HG02798 (cell line): ENCODE measurements at regions not wholly inside any gene's neighbourhood (a gene's known extent, or its start where the extent isn't known, plus 50 kb on each side); places are given as distances from the start of the nearest gene placed in this dataset.

Experiments
- ATAC-seq: cut with Tn5 transposase; IDR thresholded peaks from one replicate; pipeline ENCODE4 v1.9.1; 2021; ENCODE audit warnings: mild to moderate bottlenecking; ENCODE audit not compliant: unreplicated experiment, poor library complexity

- ATAC-seq: no peak
These were observed 67.5 kb downstream of the ATP6V1G3 start for GRCh38 chr1:198472997-198473396.

GRCh38 chr1:198472119-198472518 is 68.4 kb downstream of the ATP6V1G3 start:
- no peak for ATAC-seq

GRCh38 chr1:198467907-198468306 is 72.6 kb downstream of the ATP6V1G3 start:
- no peak for ATAC-seq

GRCh38 chr1:198467342-198467741 is 73.1 kb downstream of the ATP6V1G3 start:
- no peak for ATAC-seq

- ATAC-seq: peak; percentile 80
These were observed 75.0 kb downstream of the ATP6V1G3 start for GRCh38 chr1:198465201-198466144.

- ATAC-seq: no peak
These were observed 76.8 kb downstream of the ATP6V1G3 start for GRCh38 chr1:198463709-198464108.

- no peak for ATAC-seq
These were observed 78.0 kb downstream of the ATP6V1G3 start for GRCh38 chr1:198462365-198463019.

GRCh38 chr1:198455966-198456365 is 84.5 kb downstream of the ATP6V1G3 start:
- no peak for ATAC-seq

- no peak for ATAC-seq
These were observed 90.6 kb downstream of the ATP6V1G3 start for GRCh38 chr1:198449727-198450433.

GRCh38 chr1:198449261-198449660 is 91.2 kb downstream of the ATP6V1G3 start:
- no peak for ATAC-seq

- ATAC-seq: no peak
These were observed 93.0 kb downstream of the ATP6V1G3 start for GRCh38 chr1:198447468-198447867.

GRCh38 chr1:198445872-198446271 is 94.6 kb downstream of the ATP6V1G3 start:
- no peak for ATAC-seq

- ATAC-seq: no peak
These were observed 95.7 kb downstream of the ATP6V1G3 start for GRCh38 chr1:198444792-198445191.

GRCh38 chr1:198443365-198444233 is 96.9 kb downstream of the ATP6V1G3 start:
- ATAC-seq: no peak

- no peak for ATAC-seq
These were observed 99.6 kb downstream of the ATP6V1G3 start for GRCh38 chr1:198440842-198441241.

GRCh38 chr1:198437332-198437731 is 103.1 kb downstream of the ATP6V1G3 start:
- no peak for ATAC-seq

- no peak for ATAC-seq
These were observed 104.2 kb downstream of the ATP6V1G3 start for GRCh38 chr1:198436276-198436675.

- ATAC-seq: no peak
These were observed 105.4 kb downstream of the ATP6V1G3 start for GRCh38 chr1:198435056-198435455.

- no peak for ATAC-seq
These were observed 116.0 kb downstream of the ATP6V1G3 start for GRCh38 chr1:198424441-198424840.

GRCh38 chr1:198423673-198424072 is 116.8 kb downstream of the ATP6V1G3 start:
- ATAC-seq: no peak
